NCI-H510A treated with DMSO at 0.1 percent for 48 hours (cell line): ENCODE measurements at regions not wholly inside any gene's neighbourhood (a gene's known extent, or its start where the extent isn't known, plus 50 kb on each side); places are given as distances from the start of the nearest gene placed in this dataset.

Experiments used
- DNase-seq: peaks from one replicate; lab custom pipeline; 2025; lab: John Stamatoyannopoulos, UW

DNA sequence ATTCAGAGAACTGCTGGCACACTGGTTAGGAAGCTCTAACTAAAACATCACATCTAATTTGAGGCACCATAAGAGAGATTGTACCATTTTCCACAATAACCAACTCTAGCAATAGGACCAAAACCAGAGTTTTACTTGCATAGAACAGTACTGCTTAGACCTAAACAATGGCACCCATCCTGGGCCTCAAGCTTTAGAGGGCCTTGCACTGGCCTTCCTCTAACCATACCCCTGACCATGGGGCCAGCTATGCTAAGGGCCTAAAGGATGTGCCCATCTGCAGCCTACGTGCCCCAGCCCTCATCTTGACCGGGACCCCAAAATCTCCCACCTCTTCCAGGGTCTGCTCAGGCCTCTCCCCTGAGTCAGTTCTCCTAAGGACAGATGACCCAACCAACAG is 74.4 kb upstream of the ARHGAP32 start:
- DNase-seq = no peak

DNA sequence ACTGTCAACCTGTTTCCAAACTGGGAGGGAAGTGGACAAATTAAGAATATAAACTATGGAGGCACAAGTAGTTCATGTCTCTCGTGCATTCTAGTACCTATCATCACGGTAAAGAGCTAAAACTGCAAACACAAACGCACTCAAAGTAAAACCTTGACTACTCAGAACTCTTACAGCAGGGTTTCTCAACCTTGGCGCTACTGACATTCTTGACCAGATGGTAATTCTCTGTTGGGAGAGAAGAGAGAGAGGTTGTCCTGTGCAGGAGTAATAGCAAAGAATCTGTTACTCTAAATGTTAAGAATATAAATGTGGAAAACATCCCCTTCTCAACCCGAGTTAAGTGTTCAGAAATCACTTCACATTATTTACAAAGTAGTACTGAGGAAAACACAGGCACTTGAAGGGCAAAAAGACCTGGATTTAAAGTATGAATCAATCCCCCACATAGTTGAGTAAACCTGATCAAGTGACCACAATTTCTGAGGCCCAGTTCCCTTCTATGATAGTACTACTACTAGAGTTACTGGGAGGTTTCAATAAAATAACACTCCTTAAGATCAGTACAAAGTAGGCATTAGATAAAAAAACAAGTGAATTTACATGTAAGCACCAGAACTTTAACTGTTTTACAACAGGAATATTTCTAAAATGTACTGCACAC is 73.1 kb upstream of the ARHGAP32 start:
- peak; percentile 23 for DNase-seq

DNA sequence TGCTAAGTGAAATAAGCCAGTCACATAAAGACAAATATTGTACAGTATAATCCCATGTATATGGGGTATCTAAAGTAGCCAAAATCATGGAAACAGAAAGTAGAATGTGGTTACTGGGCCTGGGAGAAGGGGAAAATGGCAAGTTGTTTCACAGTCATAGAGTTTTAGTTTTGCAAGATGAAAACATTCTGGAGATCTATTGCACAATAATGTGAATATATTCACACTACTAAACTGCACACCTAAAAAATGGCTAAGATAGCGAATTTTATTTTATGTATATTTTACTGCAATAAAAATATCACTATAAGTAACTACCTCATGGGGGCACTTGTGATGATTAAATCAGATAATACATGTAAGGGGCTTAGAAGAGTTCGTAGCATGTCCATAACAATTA is 72.0 kb upstream of the ARHGAP32 start:
- no peak for DNase-seq

DNA sequence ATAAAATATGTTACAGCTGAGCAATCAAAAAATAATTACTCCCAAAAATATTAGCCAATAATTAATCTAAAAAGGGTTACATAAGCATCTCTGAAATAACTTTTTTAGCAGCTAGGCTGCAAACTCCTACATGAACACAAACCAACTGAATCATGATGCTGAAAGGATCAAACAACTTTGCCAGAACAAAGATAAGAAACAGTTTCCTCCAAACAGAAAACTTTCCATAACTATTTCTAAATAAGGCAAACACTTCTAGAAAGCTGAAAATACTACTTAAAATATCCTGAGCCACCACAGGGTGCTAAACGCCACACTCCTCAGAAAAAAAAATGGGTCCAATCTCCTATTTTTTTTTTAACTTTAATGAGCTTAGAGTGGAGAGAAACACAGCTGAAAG is 68.6 kb upstream of the ARHGAP32 start:
- no peak for DNase-seq

DNA sequence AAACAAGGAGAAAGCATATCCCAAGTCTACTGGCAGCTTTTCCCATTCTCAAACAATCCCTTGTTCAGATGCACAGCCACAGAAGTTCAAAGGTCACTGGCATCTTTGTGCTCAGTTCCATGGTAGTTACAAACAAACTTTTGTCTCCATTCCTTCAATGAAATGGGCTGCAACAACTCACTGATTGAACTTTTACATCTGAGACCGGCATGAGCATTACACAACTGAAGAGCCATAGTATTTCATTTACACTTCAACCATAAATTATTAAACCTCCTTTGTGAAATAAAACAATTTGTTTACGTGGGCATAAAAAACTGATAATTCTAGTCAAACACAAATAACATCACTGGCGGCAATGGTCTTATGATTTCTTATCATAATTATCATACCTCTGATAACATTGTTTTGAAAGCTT is 67.8 kb upstream of the ARHGAP32 start:
- DNase-seq = no peak

DNA sequence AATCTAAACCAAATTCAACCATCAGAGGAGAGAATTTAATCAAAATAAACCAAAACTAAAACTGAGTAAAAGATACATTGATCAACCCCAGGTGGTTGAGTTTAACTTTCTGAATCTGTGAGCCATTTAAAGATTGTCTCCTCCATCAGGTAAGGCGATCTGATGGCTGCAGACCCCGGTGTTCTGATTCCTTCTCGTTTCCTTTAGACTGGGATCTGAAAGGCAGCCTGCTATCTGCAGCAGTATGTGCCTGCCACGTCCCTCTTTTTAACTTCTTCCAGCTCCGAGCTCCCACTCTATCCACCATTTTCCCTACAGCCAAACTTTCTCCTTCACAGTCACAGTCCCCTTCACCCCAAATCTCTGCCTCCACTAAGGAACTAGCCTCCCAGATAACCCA is 66.1 kb upstream of the ARHGAP32 start:
- DNase-seq = no peak

DNA sequence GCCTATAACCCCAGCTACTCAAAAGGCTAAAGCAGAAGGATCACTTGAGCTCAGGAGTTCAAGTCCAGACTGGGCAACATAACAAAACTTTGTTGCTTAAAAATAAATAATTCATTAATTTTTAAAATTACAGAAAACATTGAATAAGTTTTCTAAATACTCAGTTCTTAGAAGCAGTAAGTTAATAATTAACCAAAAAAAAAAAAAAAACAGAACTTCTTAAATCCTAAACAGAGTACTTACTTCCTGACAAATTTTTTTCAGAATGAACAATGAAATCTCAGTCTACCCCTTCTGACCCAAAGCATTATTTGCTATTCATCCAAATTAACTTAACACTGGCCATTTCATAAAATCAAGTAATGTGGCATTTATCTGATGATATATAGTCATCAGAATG is 65.4 kb upstream of the ARHGAP32 start:
- DNase-seq = no peak

DNA sequence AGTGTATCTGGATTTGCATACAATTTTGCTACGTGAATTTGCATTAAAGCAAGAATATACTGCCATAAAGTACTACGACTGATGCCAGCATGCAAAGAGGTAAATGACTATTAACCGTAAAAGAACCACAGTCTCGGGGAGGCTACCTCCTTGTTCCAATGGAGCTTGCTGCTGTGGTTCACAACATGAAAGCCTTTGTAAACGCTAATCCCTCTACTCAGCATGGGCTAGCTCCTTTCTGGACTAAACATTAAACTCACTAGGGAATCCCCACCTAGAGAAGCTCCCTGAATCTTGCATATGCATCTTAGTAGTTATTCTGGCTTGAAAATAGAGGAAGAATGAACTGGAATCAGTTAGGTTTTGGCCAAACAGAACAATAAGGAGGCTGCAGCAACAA is 60.5 kb upstream of the ARHGAP32 start:
- DNase-seq = no peak

DNA sequence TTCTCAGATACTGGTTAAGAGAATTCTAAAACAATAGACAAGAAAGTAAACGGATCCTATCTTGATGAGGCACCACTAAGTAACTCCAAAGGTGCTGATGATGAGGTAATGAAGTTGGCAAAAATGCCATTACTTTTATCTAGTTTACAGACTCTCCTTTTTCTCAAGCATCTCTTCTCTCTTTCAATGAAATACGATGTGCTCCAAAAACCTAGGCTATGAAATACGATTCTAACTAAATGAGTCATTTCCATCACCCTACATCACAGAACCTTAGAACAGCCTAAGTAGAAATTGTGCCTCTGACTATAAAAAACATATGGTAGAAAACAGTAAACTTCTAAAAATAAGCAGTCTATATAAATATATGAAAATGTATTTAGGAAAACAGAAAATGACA is 58.9 kb upstream of the ARHGAP32 start:
- no peak for DNase-seq

DNA sequence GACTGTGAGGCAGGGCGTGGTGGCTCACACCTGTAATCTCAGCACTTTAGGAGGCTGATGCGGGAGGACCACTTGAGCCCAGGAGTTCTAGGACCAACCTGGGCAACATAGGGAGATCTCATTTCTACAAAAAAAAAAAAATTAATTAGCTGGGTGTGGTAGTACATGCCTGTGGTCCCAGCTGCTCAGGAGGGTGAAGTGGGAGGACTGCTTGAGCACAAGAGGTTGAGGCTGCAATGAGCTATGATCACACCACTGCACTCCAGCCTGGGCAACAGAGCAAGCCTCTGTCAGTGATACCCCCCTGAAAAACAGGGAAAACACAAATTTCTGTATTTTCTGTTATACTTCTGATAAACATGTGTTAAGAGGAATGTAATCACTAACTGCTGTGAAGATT is 57.8 kb upstream of the ARHGAP32 start:
- DNase-seq = no peak

DNA sequence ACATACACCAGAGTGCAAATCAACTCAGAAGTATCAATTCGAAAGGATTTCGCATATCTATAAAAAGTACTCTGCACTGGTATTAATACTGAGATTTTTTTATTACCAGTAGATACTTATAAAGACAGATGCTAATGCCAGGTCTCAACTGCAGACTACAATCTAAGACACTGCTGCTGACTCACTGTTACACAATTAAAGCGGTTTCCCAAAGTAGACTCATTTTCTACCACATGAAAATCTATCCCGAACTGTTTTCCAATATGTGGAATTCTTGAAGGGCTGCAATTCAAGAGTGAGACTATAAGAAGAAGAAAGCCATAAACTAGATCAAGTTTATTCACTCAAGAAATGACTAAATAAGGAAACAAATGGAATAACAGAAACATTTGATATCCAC is 57.2 kb upstream of the ARHGAP32 start:
- DNase-seq = no peak

DNA sequence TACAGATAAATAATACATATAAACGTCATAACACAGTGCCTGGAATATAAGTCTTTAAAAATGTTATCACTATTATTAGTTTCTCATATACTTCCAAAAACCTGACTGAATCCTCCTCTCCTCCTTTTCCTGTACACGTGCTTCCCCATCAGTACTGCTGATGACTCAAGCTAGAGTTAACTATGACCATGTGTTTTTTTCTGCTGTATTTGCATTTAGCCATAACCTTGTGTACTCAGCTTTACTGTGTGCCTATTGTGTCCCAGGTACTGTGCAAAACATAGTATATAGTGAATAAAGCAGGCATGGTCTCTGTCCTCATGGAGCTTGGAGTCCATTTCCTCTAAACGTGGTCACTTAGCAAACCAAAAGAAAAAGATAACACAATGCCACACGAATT is 56.5 kb upstream of the ARHGAP32 start:
- DNase-seq = no peak

DNA sequence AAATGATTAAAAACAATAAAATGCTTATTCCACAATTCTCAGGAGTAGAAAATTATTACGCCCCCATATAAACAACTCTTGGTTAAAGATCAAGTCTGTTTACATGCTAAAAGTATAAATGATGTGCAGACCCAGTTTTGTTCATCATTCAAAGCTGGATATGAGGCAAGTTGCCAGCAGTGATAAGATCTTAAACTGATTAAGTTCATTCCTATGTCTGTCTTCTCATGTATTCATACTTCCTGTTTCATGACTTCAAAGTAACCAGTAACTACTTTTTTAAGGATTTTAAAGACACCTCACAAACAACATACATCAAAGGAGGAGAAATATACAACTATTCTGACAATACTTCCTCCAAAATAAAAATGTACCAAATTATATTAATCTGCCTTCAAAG is 55.0 kb upstream of the ARHGAP32 start:
- DNase-seq = no peak

DNA sequence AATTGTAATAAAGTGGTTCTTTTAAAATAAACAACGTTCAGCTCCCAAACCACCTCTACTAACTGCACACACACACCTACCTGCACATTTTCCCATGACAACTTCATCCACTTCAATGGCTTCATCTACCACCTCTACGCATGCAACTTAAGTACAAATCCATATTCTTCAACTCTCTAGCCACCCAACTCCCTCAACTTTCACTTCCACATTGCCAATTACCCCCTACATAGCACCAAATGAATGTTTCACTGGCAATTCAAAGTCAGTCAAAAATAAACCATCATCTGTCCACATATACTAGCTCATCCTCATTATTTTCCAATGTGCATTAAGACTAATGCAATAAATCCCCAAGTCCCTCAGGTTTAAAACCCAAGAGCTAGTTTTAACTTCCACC is 50.7 kb upstream of the ARHGAP32 start:
- no peak for DNase-seq
